SU-DHL-6 (cell line): ENCODE measurements at regions not wholly inside any gene's neighbourhood (a gene's known extent, or its start where the extent isn't known, plus 50 kb on each side); places are given as distances from the start of the nearest gene placed in this dataset.

ENCODE experiments used
- H2AFZ ChIP-seq: fragments of 200-600 bp; sonication (generic); 2 replicates; pipeline ENCODE4 v1.6.1; 2014; ENCODE audit warnings: low read depth, mild to moderate bottlenecking, moderate library complexity, mixed read lengths, antibody characterized with exemption, low read length; ENCODE audit not compliant: severe bottlenecking
- H3F3A ChIP-seq: fragments of 200-600 bp; shearing (Covaris generic); 2 replicates; pipeline ENCODE4 v1.6.0; 2016; ENCODE audit warnings: antibody characterized with exemption, mild to moderate bottlenecking; ENCODE audit not compliant: insufficient read depth
- H3K27ac ChIP-seq: fragments of 200-600 bp; sonication (generic); 2 replicates; pipeline ENCODE4 v1.5.1; 2016; ENCODE audit warnings: low read depth, mild to moderate bottlenecking, low read length, moderate library complexity, mixed read lengths
- H3K27me3 ChIP-seq: fragments of 200-600 bp; sonication (generic), shearing (Covaris generic); 2 replicates; pipeline ENCODE4 v1.6.0; 2014; ENCODE audit warnings: mild to moderate bottlenecking, low read length
- H3K36me3 ChIP-seq: fragments of 200-600 bp; sonication (generic); 2 replicates; pipeline ENCODE4 v1.6.1; 2014; ENCODE audit warnings: mild to moderate bottlenecking, low read length, mixed read lengths
- H3K4me2 ChIP-seq: fragments of 300-600, 200-600 bp; shearing (Covaris generic), sonication (generic); 2 replicates; pipeline ENCODE4 v1.6.0; 2014; ENCODE audit warnings: low read length, low read depth, mild to moderate bottlenecking; ENCODE audit not compliant: poor library complexity, severe bottlenecking
- H3K4me3 ChIP-seq: fragments of 200-600 bp; sonication (generic); 2 replicates; pipeline ENCODE4 v1.5.1; 2014; ENCODE audit warnings: antibody characterized with exemption, low read length, mild to moderate bottlenecking, mixed read lengths; ENCODE audit not compliant: insufficient read depth, poor library complexity, severe bottlenecking
- H3K79me2 ChIP-seq: fragments of 200-600 bp; sonication (generic); 2 replicates; pipeline ENCODE4 v1.6.1; 2014; ENCODE audit warnings: mild to moderate bottlenecking, low read length, moderate library complexity; ENCODE audit not compliant: insufficient read depth
- H3K9ac ChIP-seq: fragments of 200-600 bp; sonication (generic); 2 replicates; pipeline ENCODE4 v1.7.0; 2014; ENCODE audit warnings: mild to moderate bottlenecking, low read length
- H3K9me2 ChIP-seq: fragments of 200-600 bp; sonication (generic); replicated peaks from 2 replicates; pipeline ENCODE4 v1.6.1; 2014; ENCODE audit warnings: low read length; ENCODE audit not compliant: insufficient read depth
- H3K9me3 ChIP-seq: fragments of 200-600 bp; sonication (generic); 2 replicates; pipeline ENCODE4 v1.6.1; 2014; ENCODE audit warnings: low read length, mixed read lengths; ENCODE audit not compliant: insufficient read depth
- H4K20me1 ChIP-seq: fragments of 200-600 bp; sonication (generic); 2 replicates; pipeline ENCODE4 v1.6.1; 2014; ENCODE audit warnings: low read depth, mild to moderate bottlenecking, antibody characterized with exemption, low read length, moderate library complexity, mixed read lengths
- EZH2phosphoT487 ChIP-seq: fragments of 200-600 bp; sonication (generic), shearing (Covaris generic); conservative IDR thresholded peaks from 2 replicates; pipeline ENCODE4 v1.6.1; 2018; ENCODE audit warnings: mild to moderate bottlenecking, antibody characterized with exemption, low read length, moderate library complexity, mixed read lengths
- TF ChIP-seq, protein P1 (sequence below): fragments of 200-600 bp; sonication (generic); IDR thresholded peaks from one replicate; pipeline ENCODE4 v1.5.1; 2017; ENCODE audit warnings: antibody characterized with exemption, mild to moderate bottlenecking, low read length, moderate library complexity; ENCODE audit not compliant: insufficient read depth, poor library complexity, severe bottlenecking

DNA sequence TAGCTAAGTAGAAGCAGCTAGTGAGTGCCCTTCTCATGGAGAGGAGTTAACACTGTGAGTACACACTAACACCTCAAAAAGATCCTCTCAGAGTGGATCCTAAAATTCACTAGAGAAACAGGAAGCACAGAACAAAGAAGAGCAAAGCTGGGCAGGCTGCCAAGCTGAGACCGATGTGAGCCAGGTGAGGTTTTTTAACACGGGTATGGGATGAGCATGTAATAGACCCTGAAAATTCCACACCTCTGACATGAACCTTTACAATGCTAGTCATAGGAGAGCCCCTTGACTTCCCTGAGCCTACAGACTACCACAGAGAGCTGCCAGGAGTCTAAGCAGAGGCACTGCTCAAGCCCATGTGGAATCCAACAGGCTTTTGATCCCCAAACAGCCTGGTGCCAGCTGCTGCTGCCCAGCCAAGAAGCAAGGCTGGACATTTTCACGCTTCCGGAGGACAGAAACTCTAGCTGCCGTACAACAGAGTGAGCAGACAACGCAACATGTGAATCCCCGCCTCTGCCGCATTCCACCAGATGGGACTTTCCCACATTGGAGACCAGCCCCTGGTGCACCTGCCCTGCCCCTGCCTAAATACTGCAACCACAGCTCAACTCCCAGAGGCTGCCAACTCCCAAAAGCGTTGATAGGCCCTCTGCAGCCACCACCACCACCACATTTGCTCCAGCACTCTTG is 280.8 kb downstream of the CDH10 start:
- Histone ChIP-seq H3K4me3 (no peak overlapping the region), H3K27ac (no peak overlapping the region), H3K9ac (no peak overlapping the region)

DNA sequence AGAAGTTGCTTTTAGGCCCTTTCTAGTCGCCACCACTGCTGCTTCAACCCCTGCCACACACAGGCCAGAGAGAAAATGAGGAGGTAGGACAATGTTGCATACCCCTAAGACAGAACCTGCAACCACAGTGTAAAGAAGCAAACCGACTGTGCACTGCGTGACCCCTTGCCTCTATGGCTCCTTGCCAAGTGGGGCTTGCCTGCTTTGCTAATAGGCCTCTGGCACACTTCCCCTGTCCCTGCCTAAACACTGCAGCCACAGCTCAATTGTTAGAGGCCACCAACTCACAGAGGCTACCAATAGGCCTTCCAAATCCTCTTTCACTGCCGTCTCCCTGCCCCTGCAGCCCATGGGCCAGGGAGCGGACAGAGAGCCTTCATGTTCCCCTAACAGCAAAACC is 280.1 kb downstream of the CDH10 start:
- no peaks in the 10 kb centered on the region for H3K79me2 ChIP-seq
- H3K9me3 ChIP-seq = no peaks in the 10 kb centered on the region

More for the DNA sequence above, 280.8 kb downstream of the CDH10 start:
- H3K36me3 ChIP-seq = no peaks in the 10 kb centered on the region
- no peaks in the 10 kb centered on the region for H3K79me2 ChIP-seq
- H4K20me1 ChIP-seq = no peaks in the 10 kb centered on the region
- H3K4me2 ChIP-seq = no peak overlapping the region
- H2AFZ ChIP-seq = peak overlapping the region; percentile 61
- no peak for TF ChIP-seq EZH2phosphoT487
- TF ChIP-seq, protein P1, sequence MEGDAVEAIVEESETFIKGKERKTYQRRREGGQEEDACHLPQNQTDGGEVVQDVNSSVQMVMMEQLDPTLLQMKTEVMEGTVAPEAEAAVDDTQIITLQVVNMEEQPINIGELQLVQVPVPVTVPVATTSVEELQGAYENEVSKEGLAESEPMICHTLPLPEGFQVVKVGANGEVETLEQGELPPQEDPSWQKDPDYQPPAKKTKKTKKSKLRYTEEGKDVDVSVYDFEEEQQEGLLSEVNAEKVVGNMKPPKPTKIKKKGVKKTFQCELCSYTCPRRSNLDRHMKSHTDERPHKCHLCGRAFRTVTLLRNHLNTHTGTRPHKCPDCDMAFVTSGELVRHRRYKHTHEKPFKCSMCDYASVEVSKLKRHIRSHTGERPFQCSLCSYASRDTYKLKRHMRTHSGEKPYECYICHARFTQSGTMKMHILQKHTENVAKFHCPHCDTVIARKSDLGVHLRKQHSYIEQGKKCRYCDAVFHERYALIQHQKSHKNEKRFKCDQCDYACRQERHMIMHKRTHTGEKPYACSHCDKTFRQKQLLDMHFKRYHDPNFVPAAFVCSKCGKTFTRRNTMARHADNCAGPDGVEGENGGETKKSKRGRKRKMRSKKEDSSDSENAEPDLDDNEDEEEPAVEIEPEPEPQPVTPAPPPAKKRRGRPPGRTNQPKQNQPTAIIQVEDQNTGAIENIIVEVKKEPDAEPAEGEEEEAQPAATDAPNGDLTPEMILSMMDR = no peak
- no peaks in the 10 kb centered on the region for H3K27me3 ChIP-seq
- H3K9me2 ChIP-seq = no peaks in the 10 kb centered on the region
- H3F3A ChIP-seq = no peaks in the 10 kb centered on the region
- H3K9me3 ChIP-seq = no peaks in the 10 kb centered on the region

DNA sequence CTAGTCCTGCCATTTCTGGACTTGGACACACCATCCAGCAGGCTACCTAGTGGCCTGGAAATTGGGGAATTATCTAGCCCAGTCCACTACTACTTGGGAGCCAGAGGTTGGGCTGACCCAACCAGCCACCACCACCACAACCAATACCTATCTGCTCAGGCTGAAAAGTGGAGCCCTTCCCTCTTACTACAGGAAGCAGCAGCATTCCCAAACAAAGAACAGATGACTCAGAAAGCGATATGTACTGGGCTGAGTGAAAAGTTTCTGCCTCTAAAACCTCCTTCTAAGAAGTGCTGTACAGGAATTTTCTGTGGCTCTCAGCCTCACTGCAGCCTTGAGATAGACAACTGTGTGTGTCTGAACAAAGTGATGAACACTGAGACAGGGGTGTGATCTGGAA is 279.4 kb downstream of the CDH10 start:
- TF ChIP-seq, protein P1 = no peak
- TF ChIP-seq EZH2phosphoT487 = no peak
- Histone ChIP-seq H3K9ac (no peak overlapping the region), H3K9me3 (no peaks in the 10 kb centered on the region), H2AFZ (no peak overlapping the region), H3K4me2 (no peak overlapping the region), H3K4me3 (no peak overlapping the region), H4K20me1 (no peaks in the 10 kb centered on the region), H3F3A (no peaks in the 10 kb centered on the region), H3K79me2 (no peaks in the 10 kb centered on the region), H3K27me3 (no peaks in the 10 kb centered on the region), H3K36me3 (no peaks in the 10 kb centered on the region), H3K27ac (no peak overlapping the region), H3K9me2 (no peaks in the 10 kb centered on the region)

More for the DNA sequence above, 280.1 kb downstream of the CDH10 start:
- Histone ChIP-seq H3K36me3 (no peaks in the 10 kb centered on the region), H2AFZ (peak overlapping the region; percentile 39), H3K4me2 (no peak overlapping the region), H3K27me3 (no peaks in the 10 kb centered on the region), H3F3A (no peaks in the 10 kb centered on the region), H3K9me2 (no peaks in the 10 kb centered on the region), H3K9ac (no peak overlapping the region), H3K4me3 (no peak overlapping the region), H4K20me1 (no peaks in the 10 kb centered on the region), H3K27ac (no peak overlapping the region)
- no peak for TF ChIP-seq EZH2phosphoT487
- TF ChIP-seq, protein P1 = no peak
